HG03342 (cell line): ENCODE measurements at regions not wholly inside any gene's neighbourhood (a gene's known extent, or its start where the extent isn't known, plus 50 kb on each side); places are given as distances from the start of the nearest gene placed in this dataset.
A peak's percentile ranks its signal among the peaks of the same experiment; 100 is the strongest.

ENCODE experiments used
- ATAC-seq: cut with Tn5 transposase; IDR thresholded peaks from one replicate; pipeline ENCODE4 v1.9.1; 2021; ENCODE audit warnings: mild to moderate bottlenecking, moderate library complexity; ENCODE audit not compliant: unreplicated experiment

DNA sequence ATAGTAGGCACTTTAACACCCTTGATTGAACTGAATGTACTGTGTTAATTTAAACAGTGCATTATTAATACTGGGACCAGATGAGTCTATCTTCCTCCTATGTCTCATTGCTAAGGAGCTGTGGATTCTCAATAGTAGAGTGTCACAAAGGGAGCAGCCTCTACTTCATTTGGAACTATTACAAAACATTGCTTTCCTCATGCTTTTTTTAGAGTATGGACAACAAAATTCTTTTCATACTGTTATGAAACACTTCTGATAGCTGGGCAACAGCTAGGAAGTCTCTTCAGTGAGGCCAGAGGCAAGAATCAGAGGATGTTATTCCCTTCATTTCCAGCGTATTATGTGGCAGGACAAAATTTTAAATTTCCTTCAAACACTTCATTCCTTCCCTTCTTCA is 160.8 kb downstream of the FBXO8 start:
- no peak for ATAC-seq

- ATAC-seq: peak; percentile 74
Measured at GRCh38 chr4:174120446-174121295, 162.8 kb downstream of the FBXO8 start.

DNA sequence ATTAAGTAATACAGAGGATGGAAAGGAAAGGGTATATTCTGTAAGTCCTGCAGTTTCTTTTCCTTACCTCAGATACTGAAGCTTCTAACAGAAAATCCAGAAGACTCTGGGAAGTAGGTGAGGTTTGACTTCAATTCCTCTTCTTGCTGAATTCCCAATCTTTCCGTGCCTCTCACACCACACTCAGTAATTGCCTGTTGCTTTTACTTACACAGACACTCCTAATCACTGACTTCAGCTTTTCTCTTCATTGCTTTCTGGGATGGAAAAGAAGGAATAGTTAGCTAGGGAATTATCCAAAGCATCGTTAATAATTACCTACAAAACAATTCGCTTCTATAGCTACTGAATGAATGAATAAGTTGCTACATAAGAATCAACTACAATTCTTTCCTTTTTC is 163.6 kb downstream of the FBXO8 start:
- no peak for ATAC-seq

DNA sequence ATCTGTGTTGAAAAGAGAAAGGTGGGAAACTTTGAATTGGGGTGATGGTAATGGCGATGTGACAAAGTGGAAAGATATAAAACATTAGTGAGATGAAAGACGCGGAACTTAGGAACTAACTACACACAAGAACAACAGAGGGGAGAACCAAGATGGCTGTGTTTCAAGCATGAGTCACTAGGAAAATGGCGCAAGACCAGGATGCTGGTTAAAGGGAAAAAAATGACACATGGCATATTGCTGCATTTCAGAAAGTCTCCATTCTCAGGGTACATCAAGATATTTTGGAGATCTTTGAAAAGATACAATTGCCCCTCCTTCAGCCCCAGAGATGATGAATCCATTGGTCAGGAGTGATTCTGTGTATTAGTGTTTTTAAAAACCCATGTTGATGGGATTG is 164.4 kb downstream of the FBXO8 start:
- no peak for ATAC-seq

- no peak for ATAC-seq
Measured at GRCh38 chr4:174118171-174118570, 165.3 kb downstream of the FBXO8 start.

GRCh38 chr4:174117445-174117844 is 166.0 kb downstream of the FBXO8 start:
- no peak for ATAC-seq

GRCh38 chr4:174116021-174116420 is 167.4 kb downstream of the FBXO8 start:
- ATAC-seq: no peak

DNA sequence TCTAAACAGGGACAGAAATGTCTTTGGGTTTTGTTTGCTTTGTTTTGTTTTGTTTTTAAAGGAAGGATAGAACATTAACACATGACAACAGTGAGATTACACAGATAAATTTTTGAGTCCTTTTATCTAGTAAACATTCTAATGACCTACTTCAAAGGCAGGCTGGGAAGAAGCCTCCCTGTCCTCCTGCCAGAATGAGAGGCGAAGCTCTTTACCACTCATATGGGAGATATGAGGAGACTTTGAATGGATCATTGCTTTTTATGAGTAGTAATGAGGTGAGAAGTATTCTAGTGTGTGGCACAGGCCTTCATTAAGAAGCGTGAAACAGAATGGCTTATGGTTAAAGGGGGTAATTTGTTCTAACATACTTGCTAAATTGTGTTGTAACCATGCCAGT is 172.0 kb downstream of the FBXO8 start:
- no peak for ATAC-seq

DNA sequence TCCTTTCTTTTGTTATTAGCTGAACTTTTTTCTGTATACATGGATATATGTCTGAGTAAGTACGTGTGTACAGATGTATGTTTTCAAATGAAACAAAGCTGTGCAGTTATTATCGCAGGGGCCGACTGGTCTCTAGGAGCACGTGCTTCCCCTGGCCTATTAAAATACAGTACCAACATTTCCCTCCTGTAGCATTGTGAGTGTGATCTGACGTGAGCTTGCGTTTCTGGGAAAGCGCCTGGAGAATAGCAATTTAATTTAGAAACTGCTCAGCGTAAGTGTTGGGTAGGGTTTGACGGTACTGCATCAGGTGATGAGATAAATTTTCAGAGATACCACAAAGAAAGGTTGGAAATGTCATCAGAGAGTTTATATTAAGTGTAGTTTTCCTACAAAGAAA is 173.3 kb downstream of the FBXO8 start:
- ATAC-seq: no peak

DNA sequence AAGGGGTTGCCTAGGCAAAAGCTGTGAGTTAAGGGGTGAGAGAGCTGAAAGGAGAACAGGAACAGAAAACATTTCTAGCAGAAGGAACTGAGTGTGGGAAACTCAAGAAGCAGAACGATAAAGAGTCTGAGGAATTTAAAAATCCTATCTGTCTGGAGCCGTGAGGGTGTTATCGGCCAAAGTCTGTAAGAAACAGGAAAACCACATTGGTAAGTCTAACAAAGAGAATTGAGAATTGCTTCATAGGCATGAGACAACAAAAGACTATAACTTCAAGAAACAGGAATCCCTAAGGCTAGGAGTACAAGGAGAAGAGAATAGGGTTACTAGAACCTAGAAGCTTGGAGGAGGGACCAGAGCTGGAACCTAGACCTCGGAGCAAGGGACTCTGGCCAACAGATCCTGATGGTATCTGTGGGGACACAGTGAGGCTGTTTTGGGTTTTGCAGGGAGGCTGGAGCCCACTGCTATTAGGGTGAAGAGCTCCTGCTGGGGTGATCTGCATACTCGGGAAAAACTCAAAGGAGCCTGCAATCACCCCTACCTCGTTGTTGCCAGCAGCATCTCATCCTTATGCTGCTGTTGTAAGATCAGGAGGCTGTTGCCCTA is 175.6 kb downstream of the FBXO8 start:
- ATAC-seq: no peak

DNA sequence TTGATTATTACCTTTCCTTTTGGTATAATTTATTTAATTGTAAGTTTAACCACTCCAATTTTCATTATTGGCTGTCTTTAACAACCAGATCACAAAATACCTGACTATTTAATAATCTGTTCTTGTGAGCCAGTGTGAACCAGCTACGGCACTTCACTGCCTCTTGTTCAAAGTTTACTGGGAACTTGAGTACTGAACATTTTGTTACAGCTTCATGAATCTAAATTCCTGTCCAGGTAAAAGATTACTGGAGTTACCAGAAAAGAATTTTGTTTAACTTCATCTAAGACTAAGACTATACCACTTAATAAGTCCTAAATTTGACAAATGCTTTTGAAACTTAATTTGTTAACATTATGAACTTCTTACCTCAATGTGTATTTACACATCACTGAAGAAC is 178.3 kb downstream of the FBXO8 start:
- no peak for ATAC-seq

DNA sequence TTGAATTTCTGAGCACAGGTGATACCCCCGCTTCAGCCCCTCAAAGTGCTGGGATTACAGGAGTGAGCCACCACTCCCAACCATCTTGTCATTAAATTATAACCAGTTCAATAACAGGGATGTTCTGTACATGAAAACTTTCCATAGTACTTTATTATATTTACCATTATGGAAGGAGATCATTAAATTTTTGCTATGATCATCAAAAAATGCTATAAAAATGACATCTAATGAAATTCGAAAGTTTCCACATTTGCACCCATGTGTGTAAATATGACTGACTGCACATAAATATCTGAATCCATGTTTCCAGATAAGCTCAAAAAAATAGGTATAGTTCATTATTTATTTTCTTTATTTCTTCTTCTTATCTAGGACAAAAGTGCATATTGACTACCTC is 182.6 kb downstream of the FBXO8 start:
- no peak for ATAC-seq

DNA sequence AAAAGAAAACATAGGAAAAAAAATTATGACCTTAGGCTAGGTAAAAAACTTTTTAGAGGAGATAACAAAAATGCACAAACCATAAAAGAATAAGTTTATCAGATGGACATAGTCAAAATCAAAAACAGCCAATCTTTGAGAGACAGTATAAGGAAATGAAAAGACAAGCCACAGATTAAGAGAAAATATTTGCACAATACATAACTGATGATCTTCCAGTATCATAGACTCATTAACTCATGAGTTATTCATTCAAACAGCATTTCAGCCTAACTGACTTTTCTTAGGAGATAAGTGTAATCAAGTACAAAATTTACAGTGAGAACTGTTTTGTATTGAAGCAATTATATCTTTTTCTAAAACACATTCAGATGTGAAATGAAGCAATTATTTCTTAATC is 183.8 kb downstream of the FBXO8 start:
- no peak for ATAC-seq

GRCh38 chr4:174096999-174097398 is 186.5 kb downstream of the FBXO8 start:
- ATAC-seq: no peak

- ATAC-seq: no peak
Measured at GRCh38 chr4:174096456-174096855, 187.0 kb downstream of the FBXO8 start.

- no peak for ATAC-seq
Measured at GRCh38 chr4:174091130-174091529, 192.3 kb downstream of the FBXO8 start.

GRCh38 chr4:174089711-174090110 is 193.8 kb downstream of the FBXO8 start:
- no peak for ATAC-seq

DNA sequence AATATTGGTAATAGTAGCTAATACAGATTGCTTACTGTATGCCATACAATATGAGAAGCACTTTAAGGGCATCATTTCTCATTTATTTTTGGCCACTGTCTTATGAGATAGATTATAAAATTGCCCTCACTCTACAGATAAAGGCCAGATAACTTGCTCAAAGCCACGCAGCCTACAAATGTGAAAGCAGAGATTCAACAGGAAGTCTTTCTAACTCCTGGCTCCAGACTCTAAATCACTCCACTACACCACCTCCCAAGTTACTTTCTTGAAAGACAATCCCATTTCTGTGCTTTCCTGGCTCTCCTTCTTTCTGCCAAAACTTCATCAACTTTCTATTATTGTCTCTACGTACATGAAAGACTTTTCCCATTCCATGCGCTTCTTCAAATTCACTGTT is 194.7 kb downstream of the FBXO8 start:
- no peak for ATAC-seq

- no peak for ATAC-seq
Measured at GRCh38 chr4:174086829-174087799, 196.4 kb downstream of the FBXO8 start.

DNA sequence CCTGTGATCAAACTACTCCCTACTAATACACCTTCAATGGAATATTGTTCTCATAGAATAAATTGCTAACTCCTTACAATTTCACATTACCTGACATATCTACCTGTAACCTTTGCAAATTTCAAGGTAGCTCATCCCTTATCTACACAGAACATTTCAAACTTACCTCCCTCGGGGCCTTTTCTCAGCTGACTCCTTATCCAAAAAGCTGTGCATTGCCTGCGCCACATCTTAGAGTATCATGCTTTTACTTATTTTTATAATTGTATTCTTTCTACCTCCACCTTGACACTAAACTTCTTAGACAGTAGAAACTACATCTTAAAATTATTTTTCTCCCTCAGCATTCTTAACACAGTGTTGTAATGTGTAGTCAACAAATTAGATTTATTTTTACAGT is 198.5 kb downstream of the FBXO8 start:
- no peak for ATAC-seq

DNA sequence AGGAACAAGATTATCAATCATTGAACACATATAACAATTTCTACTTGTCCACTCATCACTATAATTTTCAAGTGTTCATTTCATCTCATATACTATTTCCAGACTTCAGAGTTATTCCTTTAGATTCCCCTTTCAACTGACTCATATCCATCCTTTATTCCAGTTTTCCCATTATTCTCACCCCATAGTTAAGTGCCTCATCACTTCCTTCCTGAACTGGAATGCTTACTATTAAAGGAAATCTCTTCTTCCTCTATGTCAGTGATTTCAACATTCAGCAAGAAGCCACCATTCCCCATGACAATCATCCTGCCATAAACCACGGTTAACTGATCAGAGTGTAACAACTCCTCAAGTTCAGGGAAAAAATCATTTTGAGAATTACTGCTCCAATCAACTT is 198.9 kb downstream of the FBXO8 start:
- no peak for ATAC-seq
